GM12872 (cell line): ENCODE measurements at regions not wholly inside any gene's neighbourhood (a gene's known extent, or its start where the extent isn't known, plus 50 kb on each side); places are given as distances from the start of the nearest gene placed in this dataset.

ENCODE experiments used
- CTCF ChIP-seq: IDR thresholded peaks from 3 replicates; pipeline ENCODE4 v1.5.1; 2011; ENCODE audit warnings: low read depth, mild to moderate bottlenecking, low read length, moderate library complexity; ENCODE audit not compliant: insufficient read depth

DNA sequence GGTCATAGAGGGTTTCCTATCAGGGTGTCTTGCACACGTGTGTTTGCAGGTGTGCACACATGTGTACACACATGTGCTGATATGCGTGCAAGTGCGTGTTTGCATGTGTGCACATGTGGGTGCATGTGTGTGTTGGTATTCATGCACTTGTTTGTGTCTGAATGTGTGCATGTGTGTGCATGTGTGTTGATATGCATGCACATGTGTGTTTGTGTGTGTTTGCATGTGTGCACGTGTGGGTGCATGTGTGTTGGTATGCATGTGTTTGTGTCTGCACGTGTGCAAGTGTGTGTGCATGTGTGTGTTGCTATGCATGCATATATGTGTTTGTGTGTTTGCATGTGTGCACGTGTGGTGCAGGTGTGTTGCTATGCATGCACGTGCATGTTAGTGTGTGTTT is 150.5 kb downstream of the SOX1 start:
- no peak for TF ChIP-seq CTCF

DNA sequence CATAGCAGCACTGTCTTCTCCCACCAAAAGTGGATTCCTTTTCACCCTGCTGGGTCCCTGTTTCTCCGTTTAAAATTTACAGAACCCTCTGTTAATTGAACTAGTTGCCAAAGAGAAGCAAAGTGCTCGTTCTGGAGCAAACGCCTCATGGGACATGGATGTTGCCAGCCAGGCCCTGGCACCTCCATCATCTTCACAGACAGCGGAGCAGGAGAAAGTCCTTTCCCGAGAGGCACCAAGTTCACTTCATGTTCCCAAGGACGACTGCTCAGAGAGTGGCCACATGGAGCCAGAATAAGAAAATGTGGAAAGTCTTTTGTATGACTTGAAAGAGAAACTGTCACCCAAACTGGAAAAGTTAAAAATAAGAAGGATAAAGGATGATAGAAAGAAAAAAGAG is 151.5 kb downstream of the SOX1 start:
- no peak for TF ChIP-seq CTCF

- no peak for TF ChIP-seq CTCF
Observed at GRCh38 chr13:112219740-112220139, 152.8 kb downstream of the SOX1 start.

DNA sequence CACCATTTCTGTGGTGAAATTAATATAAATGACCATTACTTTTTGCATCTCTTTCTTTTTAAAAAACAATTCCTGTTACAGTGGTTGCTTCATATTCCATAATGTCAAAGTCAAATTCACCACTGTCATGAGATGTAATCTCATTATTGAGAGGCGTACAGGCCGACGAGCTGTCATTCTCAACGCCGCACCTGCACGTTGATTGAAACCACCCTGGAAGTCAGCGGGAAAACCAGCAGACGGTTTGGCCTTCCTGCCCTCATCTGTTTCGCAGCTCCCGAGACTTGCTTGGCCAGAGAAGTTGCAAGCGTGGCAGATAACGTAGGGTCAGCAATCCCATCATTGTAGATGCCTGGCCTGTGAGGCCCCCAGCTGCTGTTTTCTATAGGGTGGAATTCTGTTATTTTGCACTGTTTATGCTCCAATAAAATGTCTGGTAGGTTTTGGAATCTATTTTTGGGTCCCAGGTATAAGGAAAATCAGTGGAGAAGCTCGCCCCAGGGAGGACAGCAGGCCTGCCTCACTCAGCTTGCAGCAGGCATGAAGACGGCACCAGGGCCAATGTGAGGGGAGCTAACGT is 153.4 kb downstream of the SOX1 start:
- TF ChIP-seq CTCF, result no peak

DNA sequence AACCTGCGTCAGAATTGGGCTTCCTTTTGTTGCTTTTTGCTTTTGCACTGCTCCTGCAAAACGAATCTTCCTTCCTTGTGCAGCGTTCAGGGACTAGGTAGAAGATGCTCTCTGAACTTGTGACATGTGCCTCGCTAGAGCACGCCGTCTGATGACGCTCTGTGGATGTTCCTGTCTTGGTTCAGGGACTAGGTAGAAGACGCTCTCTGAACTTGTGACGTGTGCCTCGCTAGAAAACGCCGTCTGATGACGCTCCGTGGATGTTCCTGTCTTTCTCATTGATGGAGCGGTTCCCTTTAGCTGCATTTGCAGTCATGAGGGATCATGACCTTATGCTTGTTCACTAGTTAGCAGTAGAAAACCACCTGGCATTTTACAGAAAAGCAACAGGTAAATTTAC is 154.0 kb downstream of the SOX1 start:
- no peak for TF ChIP-seq CTCF

DNA sequence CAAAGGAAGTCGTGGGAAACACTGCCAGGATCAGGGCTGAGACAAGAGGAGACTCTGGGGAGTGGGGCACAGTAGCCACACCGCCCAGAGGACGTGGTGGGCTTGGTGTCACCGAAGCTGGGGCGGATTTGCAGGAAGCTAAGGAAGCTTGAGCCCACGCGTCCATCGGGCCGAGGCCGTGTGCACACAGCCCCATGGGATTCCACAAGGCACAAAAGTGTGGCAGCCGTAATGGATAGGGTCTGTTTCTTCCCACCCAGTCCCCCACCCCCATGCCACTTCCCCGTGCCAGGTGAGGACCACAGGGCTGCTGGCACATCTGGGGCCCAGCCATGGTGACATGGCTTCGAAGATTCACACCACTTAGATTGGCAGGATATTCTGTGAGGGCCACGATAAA is 153.2 kb upstream of the SPACA7 start:
- no peak for TF ChIP-seq CTCF

GRCh38 chr13:112223929-112224328 is 152.2 kb upstream of the SPACA7 start:
- TF ChIP-seq CTCF, result 0 out of 3 replicates have a peak, but pooled peaks have one; percentile 4
